ENCODE measurements at regions not wholly inside any gene's neighbourhood (a gene's known extent, or its start where the extent isn't known, plus 50 kb on each side); places are given as distances from the start of the nearest gene placed in this dataset.
"Not testable (repeated sequence)": the region's sequence is repeated elsewhere in the genome, so short reads cannot be mapped to it uniquely, and the experiment has no call there.

- H3K4me1 Mint-ChIP-seq; DNase-seq; H3K9me3 Mint-ChIP-seq; H3K36me3 Mint-ChIP-seq; H3K27ac Mint-ChIP-seq; ATAC-seq (replicated peaks); H3K4me3 Mint-ChIP-seq: not testable (repeated sequence)
- H3K27me3 Mint-ChIP-seq, result peaks cover 29 to 56% of the 10 kb centered on the region in 2 donors
These were observed 73.8 kb upstream of the FANCC start for GRCh38 chr9:95391271-95391670.

GRCh38 chr9:95389373-95389772, 71.9 kb upstream of the FANCC start:
- DNase-seq, result no peak
- peaks cover 42 to 46% of the 10 kb centered on the region in 2 donors for H3K27me3 Mint-ChIP-seq
- H3K4me3 Mint-ChIP-seq, result no peak overlapping the region
- no peaks in the 10 kb centered on the region for H3K4me1 Mint-ChIP-seq
- no peaks in the 10 kb centered on the region for H3K9me3 Mint-ChIP-seq
- ATAC-seq (replicated peaks), result no peak
- H3K27ac Mint-ChIP-seq, result no peak overlapping the region
- no peaks in the 10 kb centered on the region for H3K36me3 Mint-ChIP-seq

- DNase-seq (no peak), ATAC-seq (replicated peaks) (no peak)
- Mint-ChIP-seq H3K36me3 (no peaks in the 10 kb centered on the region), H3K4me3 (no peak overlapping the region), H3K27ac (no peak overlapping the region), H3K27me3 (peaks cover 40 to 51% of the 10 kb centered on the region in 2 donors), H3K9me3 (no peaks in the 10 kb centered on the region), H3K4me1 (no peaks in the 10 kb centered on the region)
These were observed 69.3 kb upstream of the FANCC start for GRCh38 chr9:95386843-95387242.

- Mint-ChIP-seq H3K27me3 (peaks cover 47 to 52% of the 10 kb centered on the region in 2 donors), H3K9me3 (no peaks in the 10 kb centered on the region), H3K27ac (no peak overlapping the region), H3K36me3 (no peaks in the 10 kb centered on the region), H3K4me1 (no peaks in the 10 kb centered on the region), H3K4me3 (no peak overlapping the region)
- DNase-seq (no peak), ATAC-seq (replicated peaks) (no peak)
These were observed 68.0 kb upstream of the FANCC start for GRCh38 chr9:95385521-95385920.

- ATAC-seq (replicated peaks) (no peak), DNase-seq (no peak)
- H3K27me3 Mint-ChIP-seq, result peaks cover 47 to 52% of the 10 kb centered on the region in 2 donors
- no peaks in the 10 kb centered on the region for H3K9me3 Mint-ChIP-seq
- H3K4me3 Mint-ChIP-seq, result no peak overlapping the region
- H3K27ac Mint-ChIP-seq, result no peak overlapping the region
- no peaks in the 10 kb centered on the region for H3K36me3 Mint-ChIP-seq
- H3K4me1 Mint-ChIP-seq, result no peaks in the 10 kb centered on the region
These were observed 66.3 kb upstream of the FANCC start for GRCh38 chr9:95383845-95384244.

GRCh38 chr9:95383185-95383676, 65.7 kb upstream of the FANCC start:
- no peak for DNase-seq
- ATAC-seq (replicated peaks), result no peak
- peaks cover 48 to 53% of the 10 kb centered on the region in 2 donors for H3K27me3 Mint-ChIP-seq
- H3K9me3 Mint-ChIP-seq, result no peaks in the 10 kb centered on the region
- no peak overlapping the region for H3K4me3 Mint-ChIP-seq
- no peaks in the 10 kb centered on the region for H3K4me1 Mint-ChIP-seq
- no peaks in the 10 kb centered on the region for H3K36me3 Mint-ChIP-seq
- H3K27ac Mint-ChIP-seq, result no peak overlapping the region

GRCh38 chr9:95382433-95382832, 64.9 kb upstream of the FANCC start:
- Mint-ChIP-seq H3K27ac (no peak overlapping the region), H3K27me3 (peaks cover 48 to 53% of the 10 kb centered on the region in 2 donors), H3K4me1 (no peaks in the 10 kb centered on the region), H3K9me3 (no peaks in the 10 kb centered on the region), H3K36me3 (no peaks in the 10 kb centered on the region), H3K4me3 (no peak overlapping the region)
- ATAC-seq (replicated peaks), result no peak
- no peak for DNase-seq

GRCh38 chr9:95381221-95381620, 63.7 kb upstream of the FANCC start:
- no peak overlapping the region for H3K27ac Mint-ChIP-seq
- H3K4me3 Mint-ChIP-seq, result no peak overlapping the region
- no peaks in the 10 kb centered on the region for H3K4me1 Mint-ChIP-seq
- H3K36me3 Mint-ChIP-seq, result no peaks in the 10 kb centered on the region
- no peak for DNase-seq
- peaks cover 46 to 48% of the 10 kb centered on the region in 2 donors for H3K27me3 Mint-ChIP-seq
- no peaks in the 10 kb centered on the region for H3K9me3 Mint-ChIP-seq
- no peak for ATAC-seq (replicated peaks)

GRCh38 chr9:95379630-95380029, 62.1 kb upstream of the FANCC start:
- no peak for DNase-seq
- Mint-ChIP-seq H3K36me3 (no peaks in the 10 kb centered on the region), H3K27ac (no peak overlapping the region), H3K9me3 (no peaks in the 10 kb centered on the region), H3K27me3 (peaks cover 44 to 45% of the 10 kb centered on the region in 2 donors), H3K4me3 (no peak overlapping the region), H3K4me1 (no peaks in the 10 kb centered on the region)
- peak in 1 of 2 donors; percentile 36 for ATAC-seq (replicated peaks)

GRCh38 chr9:95373782-95374487, 56.4 kb upstream of the FANCC start:
- no peaks in the 10 kb centered on the region for H3K4me1 Mint-ChIP-seq
- no peak for ATAC-seq (replicated peaks)
- peaks cover 0 to 4% of the 10 kb centered on the region in 2 donors for H3K9me3 Mint-ChIP-seq
- H3K27ac Mint-ChIP-seq, result no peak overlapping the region
- no peak overlapping the region for H3K4me3 Mint-ChIP-seq
- peaks cover 39 to 47% of the 10 kb centered on the region in 2 donors for H3K27me3 Mint-ChIP-seq
- H3K36me3 Mint-ChIP-seq, result no peaks in the 10 kb centered on the region
- DNase-seq, result no peak

GRCh38 chr9:95373069-95373681, 55.7 kb upstream of the FANCC start:
- H3K4me1 Mint-ChIP-seq, result no peaks in the 10 kb centered on the region
- H3K4me3 Mint-ChIP-seq, result no peak overlapping the region

GRCh38 chr9:95370064-95370463, 52.6 kb upstream of the FANCC start:
- Mint-ChIP-seq H3K4me1 (no peaks in the 10 kb centered on the region), H3K27me3 (peaks cover 35 to 45% of the 10 kb centered on the region in 2 donors), H3K9me3 (peaks cover 4% of the 10 kb centered on the region in 2 donors), H3K4me3 (no peak overlapping the region), H3K27ac (no peak overlapping the region), H3K36me3 (peaks cover 0 to 2% of the 10 kb centered on the region in 2 donors)
- DNase-seq, result no peak
- no peak for ATAC-seq (replicated peaks)

More at GRCh38 chr9:95373069-95373681, 55.7 kb upstream of the FANCC start:
- Mint-ChIP-seq H3K27ac (no peak overlapping the region), H3K27me3 (peaks cover 44 to 48% of the 10 kb centered on the region in 2 donors), H3K36me3 (peaks cover 0 to 2% of the 10 kb centered on the region in 2 donors), H3K9me3 (peaks cover 4% of the 10 kb centered on the region in 2 donors)
- no peak for ATAC-seq (replicated peaks)
- DNase-seq, result no peak

GRCh38 chr9:95368377-95369160, 51.1 kb upstream of the FANCC start:
- DNase-seq, result no peak
- ATAC-seq (replicated peaks), result no peak
- Mint-ChIP-seq H3K27me3 (peaks cover 35 to 48% of the 10 kb centered on the region in 2 donors), H3K4me3 (no peak overlapping the region), H3K27ac (no peak overlapping the region), H3K4me1 (no peaks in the 10 kb centered on the region), H3K9me3 (peaks cover 4% of the 10 kb centered on the region in 2 donors), H3K36me3 (peaks cover 0 to 2% of the 10 kb centered on the region in 2 donors)

Measured in stimulated activated naive B cell treated with anti-CD40 and anti-IgM and Interleukin-4, amounts not matched to agents 10 μg/mL and 1 μg/mL and 100 μg/mL, for 72 hours (primary cell).